H1 (cell line): ENCODE measurements at regions not wholly inside any gene's neighbourhood (a gene's known extent, or its start where the extent isn't known, plus 50 kb on each side); places are given as distances from the start of the nearest gene placed in this dataset.

Experiments used
- CTCF ChIA-PET: fragments of 300-600 bp; sonication (Branson Sonifier 250); formaldehyde crosslinking; loops from one replicate; lab custom pipeline; 2021; ENCODE audit not compliant: partially characterized antibody; lab: Charles Lee
- POLR2A ChIA-PET: fragments of 300-600 bp; sonication (Branson Sonifier 250); formaldehyde crosslinking; loops from one replicate; lab custom pipeline; 2021; ENCODE audit warnings: inconsistent platforms; ENCODE audit not compliant: partially characterized antibody; lab: Charles Lee
- DNase-seq, 2 experiments: peaks; one replicate each; pipeline versions ENCODE4 v3.0.0 to v3.0.0-alpha.2; 2010 to 2022; ENCODE audit warnings: low spot score in 2 of 2, low read depth in 1 of 2, mixed read lengths in 1 of 2
- FAIRE-seq: peaks from 2 replicates; lab custom pipeline; 2011; peaks lifted over from hg19 to GRCh38; lab: Jason Lieb, UNC
- H2AFZ ChIP-seq: 2 replicates; pipeline ENCODE4 v1.8.1; 2012; ENCODE audit warnings: low read length, inconsistent platforms
- H2AK5ac ChIP-seq: 2 replicates; pipeline ENCODE4 v1.6.1; 2013; ENCODE audit warnings: low read depth, low read length
- H2BK120ac ChIP-seq: replicated peaks from 2 replicates; pipeline ENCODE3; 2013; ENCODE audit warnings: low read depth, low read length, inconsistent platforms
- H2BK12ac ChIP-seq: 2 replicates; pipeline ENCODE4 v1.6.1; 2013; ENCODE audit warnings: low read depth, low read length
- H2BK15ac ChIP-seq: 2 replicates; pipeline ENCODE4 v1.6.1; 2013; ENCODE audit warnings: low read length
- H2BK20ac ChIP-seq: 2 replicates; pipeline ENCODE4 v1.6.1; 2013; ENCODE audit warnings: low read length
- H2BK5ac ChIP-seq: 2 replicates; pipeline ENCODE4 v1.6.1; 2013; ENCODE audit warnings: low read depth, low read length
- H3K14ac ChIP-seq: 2 replicates; pipeline ENCODE4 v1.6.1; 2013; ENCODE audit warnings: inconsistent platforms; ENCODE audit not compliant: insufficient read length
- H3K18ac ChIP-seq: 2 replicates; pipeline ENCODE4 v1.6.1; 2013; ENCODE audit warnings: low read length; ENCODE audit errors: extremely low read depth
- H3K23ac ChIP-seq: 2 replicates; pipeline ENCODE4 v1.6.1; 2013; ENCODE audit warnings: inconsistent platforms; ENCODE audit not compliant: insufficient read length
- H3K23me2 ChIP-seq: 2 replicates; pipeline ENCODE4 v1.6.1; 2013; ENCODE audit warnings: low read depth, low read length
- H3K27ac ChIP-seq: 2 replicates; pipeline ENCODE4 v1.6.1; 2011; ENCODE audit warnings: low read depth, low read length, inconsistent platforms
- H3K27me3 ChIP-seq, 4 experiments: replicated peaks in 1 of 4; 1 replicate in 1 of 4; 2 replicates in 3 of 4; pipeline versions ENCODE4 v1.6.1 to v1.8.1; 2011 to 2013; ENCODE audit warnings: low read length in 3 of 4, mild to moderate bottlenecking in 3 of 4, inconsistent platforms in 2 of 4, mixed read lengths in 2 of 4, moderate library complexity in 1 of 4; ENCODE audit not compliant: control insufficient read depth in 3 of 4, insufficient read depth in 3 of 4; ENCODE audit errors: extremely low read depth in 1 of 4
- H3K36me3 ChIP-seq, 4 experiments: 2 replicates each; pipeline versions ENCODE4 v1.6.1 to v1.8.1; 2011 to 2013; ENCODE audit warnings: mild to moderate bottlenecking in 4 of 4, low read length in 3 of 4, moderate library complexity in 2 of 4, control low read depth in 1 of 4, inconsistent platforms in 1 of 4; ENCODE audit not compliant: insufficient read depth in 4 of 4, control insufficient read depth in 2 of 4
- H3K4ac ChIP-seq: replicated peaks from 2 replicates; pipeline ENCODE3; 2013; ENCODE audit warnings: low read length, low read depth, mixed read lengths, inconsistent platforms; ENCODE audit not compliant: insufficient read length
- H3K4me1 ChIP-seq, 4 experiments: replicated peaks in 1 of 4; 1 replicate in 1 of 4; 2 replicates in 3 of 4; pipeline versions ENCODE4 v1.6.1 to v1.8.1; 2011 to 2013; ENCODE audit warnings: low read length in 3 of 4, inconsistent platforms in 2 of 4, mixed read lengths in 1 of 4; ENCODE audit not compliant: insufficient read depth in 4 of 4, control insufficient read depth in 3 of 4
- H3K4me2 ChIP-seq, 2 experiments: 2 replicates each; pipeline versions ENCODE4 v1.6.1 to v1.8.1; 2011 to 2013; ENCODE audit warnings: low read depth in 2 of 2, low read length in 2 of 2, control low read depth in 1 of 2, inconsistent platforms in 1 of 2, mild to moderate bottlenecking in 1 of 2; ENCODE audit not compliant: insufficient read depth in 1 of 2
- H3K4me3 ChIP-seq, 4 experiments: fragments of 200-600, 300-600 bp in 1 of 4; sonication (generic), shearing (Covaris generic), sonication (Bioruptor Twin) in 1 of 4; 2 replicates each; pipeline versions ENCODE4 v1.5.1 to v1.8.1; 2011 to 2016; ENCODE audit warnings: low read length in 4 of 4, low read depth in 3 of 4, control low read depth in 2 of 4, inconsistent platforms in 2 of 4, mild to moderate bottlenecking in 2 of 4, mixed read lengths in 1 of 4, moderate library complexity in 1 of 4; ENCODE audit not compliant: insufficient read depth in 2 of 4; ENCODE audit errors: extremely low read depth in 1 of 4
- H3K56ac ChIP-seq: replicated peaks from 2 replicates; pipeline ENCODE3; 2013; ENCODE audit warnings: low read depth, mild to moderate bottlenecking, mixed read lengths, low read length, inconsistent platforms; ENCODE audit not compliant: insufficient read length
- H3K79me1 ChIP-seq: 2 replicates; pipeline ENCODE4 v1.6.1; 2013; ENCODE audit warnings: low read depth, low read length, control low read depth
- H3K79me2 ChIP-seq, 2 experiments: 2 replicates each; pipeline versions ENCODE4 v1.6.1 to v1.8.1; 2012 to 2013; ENCODE audit warnings: low read length in 2 of 2, mild to moderate bottlenecking in 2 of 2, inconsistent platforms in 1 of 2; ENCODE audit not compliant: insufficient read depth in 2 of 2, control insufficient read depth in 1 of 2
- H3K9ac ChIP-seq, 4 experiments: replicated peaks in 1 of 4; 1 replicate in 1 of 4; 2 replicates in 3 of 4; pipeline versions ENCODE4 v1.6.1 to v1.8.1; 2011 to 2013; ENCODE audit warnings: low read depth in 3 of 4, low read length in 3 of 4, control low read depth in 2 of 4, mild to moderate bottlenecking in 2 of 4, moderate library complexity in 2 of 4, inconsistent platforms in 1 of 4; ENCODE audit errors: extremely low read depth in 1 of 4
- H3K9me3 ChIP-seq, 2 experiments: 2 replicates each; pipeline versions ENCODE4 v1.6.1 to v1.8.1; 2012 to 2013; ENCODE audit warnings: mild to moderate bottlenecking in 2 of 2, moderate library complexity in 2 of 2, control low read depth in 1 of 2, inconsistent platforms in 1 of 2, low read depth in 1 of 2, low read length in 1 of 2, mixed read lengths in 1 of 2; ENCODE audit not compliant: insufficient read depth in 2 of 2
- H4K20me1 ChIP-seq, 2 experiments: replicated peaks in 1 of 2; 2 replicates each; pipeline versions ENCODE3 to v1.8.1; 2011 to 2013; ENCODE audit warnings: inconsistent platforms in 2 of 2, low read length in 2 of 2, mild to moderate bottlenecking in 1 of 2; ENCODE audit not compliant: insufficient read depth in 2 of 2, control insufficient read depth in 1 of 2
- H4K5ac ChIP-seq: 2 replicates; pipeline ENCODE4 v1.6.1; 2013; ENCODE audit warnings: low read length, low read depth, mixed read lengths, inconsistent platforms; ENCODE audit not compliant: insufficient read length
- H4K8ac ChIP-seq: 2 replicates; pipeline ENCODE4 v1.8.0; 2013; ENCODE audit warnings: mild to moderate bottlenecking, moderate library complexity, low read length, inconsistent platforms; ENCODE audit not compliant: insufficient read depth; ENCODE audit errors: extremely low read depth
- H4K91ac ChIP-seq: replicated peaks from 2 replicates; pipeline ENCODE3; 2013; ENCODE audit warnings: low read length, mixed read lengths, inconsistent platforms; ENCODE audit not compliant: insufficient read length
- GTF2F1 ChIP-seq: IDR thresholded peaks from 2 replicates; pipeline ENCODE4 v1.6.1; 2012; ENCODE audit warnings: low read depth, low read length, improper control_type of control experiment, borderline replicate concordance
- KDM1A ChIP-seq: fragments of 200-600, 300-600 bp; sonication (generic); IDR thresholded peaks from 2 replicates; pipeline ENCODE4 v1.7.1; 2016; ENCODE audit warnings: mild to moderate bottlenecking, low read length, borderline replicate concordance
- NRF1 ChIP-seq: IDR thresholded peaks from 2 replicates; pipeline ENCODE4 v1.6.1; 2011; ENCODE audit warnings: mild to moderate bottlenecking, low read depth, low read length, improper control_type of control experiment
- RAD21 ChIP-seq, 2 experiments: IDR thresholded peaks in 1 of 2; conservative IDR thresholded peaks in 1 of 2; 2 replicates each; pipeline ENCODE4 v1.6.1; 2011; ENCODE audit warnings: low read depth in 2 of 2, low read length in 2 of 2, improper control_type of control experiment in 1 of 2, inconsistent platforms in 1 of 2, mild to moderate bottlenecking in 1 of 2, moderate library complexity in 1 of 2
- RFX5 ChIP-seq: IDR thresholded peaks from 2 replicates; pipeline ENCODE4 v1.6.1; 2011; ENCODE audit warnings: low read depth, low read length, improper control_type of control experiment, borderline replicate concordance
- RNF2 ChIP-seq: fragments of 200-900, 300-1000 bp; sonication (generic); IDR thresholded peaks from 2 replicates; pipeline ENCODE4 v1.7.1; 2016; ENCODE audit warnings: borderline replicate concordance, low read depth, mild to moderate bottlenecking, antibody characterized with exemption, low read length; ENCODE audit not compliant: poor library complexity, severe bottlenecking; ENCODE audit errors: missing control alignments
- SAP30 ChIP-seq: fragments of 300-600 bp; sonication (generic); IDR thresholded peaks from 2 replicates; pipeline ENCODE4 v1.7.1; 2012; ENCODE audit warnings: low read length, moderate library complexity, mild to moderate bottlenecking, inconsistent platforms; ENCODE audit not compliant: insufficient read depth, insufficient replicate concordance
- SRF ChIP-seq: IDR thresholded peaks from 2 replicates; pipeline ENCODE4 v1.6.1; 2011; ENCODE audit warnings: mild to moderate bottlenecking, low read depth, low read length, moderate library complexity
- TEAD4 ChIP-seq: IDR thresholded peaks from 2 replicates; pipeline ENCODE4 v1.6.1; 2012; ENCODE audit warnings: low read depth, low read length, inconsistent platforms, mixed read lengths
- ZNF274 ChIP-seq: IDR thresholded peaks from 2 replicates; pipeline ENCODE4 v1.7.0; 2012; ENCODE audit warnings: low read length, borderline replicate concordance; ENCODE audit errors: extremely low read depth
- WGBS, 2 experiments: shearing (Covaris generic) in 1 of 2; methylation state at CpG; one replicate each; pipeline versions ENCODE4 v1.1.6 to v1.1.7; 2013 to 2015; ENCODE audit warnings: low lambda C conversion rate in 2 of 2, mixed read lengths in 2 of 2, inconsistent platforms in 1 of 2, low coverage in 1 of 2, missing lambda C conversion rate in 1 of 2; ENCODE audit not compliant: insufficient replicate concordance in 2 of 2, insufficient coverage in 1 of 2, insufficient read length in 1 of 2; ENCODE audit errors: extremely low coverage in 1 of 2, missing lambda C conversion rate in 1 of 2; 5-methylcytosine and 5-hydroxymethylcytosine counted together
- TF ChIP-seq, protein P1 (sequence below): IDR thresholded peaks from 2 replicates; pipeline ENCODE4 v1.6.1; 2012; ENCODE audit warnings: inconsistent platforms

- Histone ChIP-seq H4K91ac (no peak overlapping the region), H2BK20ac (no peak overlapping the region), H3K4me1 (no peaks in the 10 kb centered on the region), H3K4me3 (no peak overlapping the region), H3K56ac (no peak overlapping the region), H2BK5ac (no peak overlapping the region), H4K5ac (no peak overlapping the region), H4K8ac (no peak overlapping the region), H3K27me3 (peaks cover 0 to 1% (median 0%) of the 10 kb centered on the region in 4 experiments; a peak in 1 of 7 replicates), H2AK5ac (no peak overlapping the region), H3K14ac (no peak overlapping the region), H3K4ac (no peak overlapping the region), H3K4me2 (no peak overlapping the region), H3K18ac (no peak overlapping the region), H2AFZ (no peak overlapping the region), H3K27ac (no peak overlapping the region), H2BK15ac (no peak overlapping the region), H3K9me3 (no peaks in the 10 kb centered on the region), H3K79me1 (no peaks in the 10 kb centered on the region), H2BK120ac (no peak overlapping the region), H3K36me3 (no peaks in the 10 kb centered on the region), H3K23ac (no peak overlapping the region), H3K79me2 (no peaks in the 10 kb centered on the region), H3K9ac (no peak overlapping the region), H3K23me2 (no peaks in the 10 kb centered on the region), H4K20me1 (no peaks in the 10 kb centered on the region), H2BK12ac (no peak overlapping the region)
- WGBS, 2 experiments = 96% methylated on average over 7 of the region's 9 CpGs; no CpG with 5 or more reads in 1 of the 2 experiments
- no peak for FAIRE-seq
- ChIA-PET POLR2A (no interaction called here), CTCF (interaction anchor here (0.5 kb wide), 1 partner anchor 47 kb away, joined by 3 read pairs; no protein-coding TSS in a partner anchor)
- no peak for TF ChIP-seq RNF2
- TF ChIP-seq GTF2F1 = no peak
- TF ChIP-seq SAP30 = no peak
- no peak for TF ChIP-seq RAD21 (IDR thresholded peaks at IDR 0.05 in 1 of 2, conservative IDR thresholded peaks at IDR 0.05 in 1 of 2; ENCODE audit: low read depth in 2 of 2, low read length in 2 of 2)
- no peak for TF ChIP-seq NRF1
- TF ChIP-seq, protein P1, sequence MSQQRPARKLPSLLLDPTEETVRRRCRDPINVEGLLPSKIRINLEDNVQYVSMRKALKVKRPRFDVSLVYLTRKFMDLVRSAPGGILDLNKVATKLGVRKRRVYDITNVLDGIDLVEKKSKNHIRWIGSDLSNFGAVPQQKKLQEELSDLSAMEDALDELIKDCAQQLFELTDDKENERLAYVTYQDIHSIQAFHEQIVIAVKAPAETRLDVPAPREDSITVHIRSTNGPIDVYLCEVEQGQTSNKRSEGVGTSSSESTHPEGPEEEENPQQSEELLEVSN = no peak
- no peak for TF ChIP-seq RFX5
- no peak for TF ChIP-seq ZNF274
- TF ChIP-seq SRF = no peak
- TF ChIP-seq KDM1A = no peak
- no peak for TF ChIP-seq TEAD4
- no peak for DNase-seq
Observed at GRCh38 chr21:27606422-27606821, 639.5 kb upstream of the ADAMTS5 start.
